H9 (cell line): ENCODE measurements at regions not wholly inside any gene's neighbourhood (a gene's known extent, or its start where the extent isn't known, plus 50 kb on each side); places are given as distances from the start of the nearest gene placed in this dataset.

ENCODE experiments used
- DNase-seq: peaks from one replicate; pipeline ENCODE4 v3.0.0-alpha.2; 2017
- H2AFZ ChIP-seq: one replicate; pipeline ENCODE4 v1.6.1; 2013; ENCODE audit warnings: mild to moderate bottlenecking, low read length, control low read depth, moderate library complexity
- H2AK5ac ChIP-seq: 2 replicates; pipeline ENCODE4 v1.6.1; 2013; ENCODE audit warnings: low read length, control low read depth, mixed read lengths; ENCODE audit not compliant: insufficient read length
- H2BK120ac ChIP-seq: one replicate; pipeline ENCODE4 v1.6.1; 2013; ENCODE audit warnings: low read depth, mild to moderate bottlenecking, low read length, control low read depth, inconsistent platforms; ENCODE audit not compliant: poor library complexity, severe bottlenecking
- H2BK12ac ChIP-seq: 2 replicates; pipeline ENCODE4 v1.6.1; 2013; ENCODE audit warnings: low read length, control low read depth, mixed read lengths, low read depth; ENCODE audit not compliant: insufficient read length
- H2BK15ac ChIP-seq: 2 replicates; pipeline ENCODE4 v1.6.1; 2013; ENCODE audit warnings: low read depth, low read length, control low read depth
- H2BK20ac ChIP-seq: one replicate; pipeline ENCODE4 v1.6.1; 2013; ENCODE audit warnings: low read depth, mild to moderate bottlenecking, low read length, control low read depth, inconsistent platforms; ENCODE audit not compliant: poor library complexity, severe bottlenecking
- H2BK5ac ChIP-seq: 2 replicates; pipeline ENCODE4 v1.6.1; 2013; ENCODE audit warnings: low read length, control low read depth, mixed read lengths; ENCODE audit not compliant: insufficient read length
- H3K14ac ChIP-seq: 2 replicates; pipeline ENCODE4 v1.6.1; 2013; ENCODE audit warnings: low read length, control low read depth; ENCODE audit not compliant: insufficient read depth
- H3K18ac ChIP-seq: 2 replicates; pipeline ENCODE4 v1.6.1; 2013; ENCODE audit warnings: low read depth, mild to moderate bottlenecking, mixed read lengths, low read length, control low read depth; ENCODE audit not compliant: insufficient read length
- H3K23ac ChIP-seq: 2 replicates; pipeline ENCODE4 v1.6.1; 2013; ENCODE audit warnings: low read length, control low read depth, mixed read lengths, low read depth; ENCODE audit not compliant: insufficient read length
- H3K23me2 ChIP-seq: 2 replicates; pipeline ENCODE4 v1.6.1; 2013; ENCODE audit warnings: low read depth, mild to moderate bottlenecking, mixed read lengths, low read length, control low read depth; ENCODE audit not compliant: insufficient read length, poor library complexity, severe bottlenecking
- H3K27ac ChIP-seq: 2 replicates; pipeline ENCODE4 v1.5.1; 2013; ENCODE audit warnings: low read length, control low read depth, mixed read lengths, low read depth; ENCODE audit not compliant: insufficient read length
- H3K27me3 ChIP-seq: 2 replicates; pipeline ENCODE4 v1.6.1; 2013; ENCODE audit warnings: low read length, control low read depth, inconsistent platforms; ENCODE audit not compliant: insufficient read depth
- H3K4ac ChIP-seq: 2 replicates; pipeline ENCODE4 v1.6.1; 2013; ENCODE audit warnings: low read depth, mild to moderate bottlenecking, control low read depth, inconsistent platforms, low read length, moderate library complexity
- H3K4me1 ChIP-seq: 2 replicates; pipeline ENCODE4 v1.6.1; 2013; ENCODE audit warnings: low read length, control low read depth, inconsistent platforms; ENCODE audit not compliant: insufficient read depth
- H3K4me2 ChIP-seq: 2 replicates; pipeline ENCODE4 v1.6.1; 2013; ENCODE audit warnings: low read length, control low read depth, mixed read lengths; ENCODE audit not compliant: insufficient read length, insufficient read depth
- H3K56ac ChIP-seq: 2 replicates; pipeline ENCODE4 v1.6.1; 2013; ENCODE audit warnings: low read depth, mild to moderate bottlenecking, mixed read lengths, low read length, control low read depth; ENCODE audit not compliant: insufficient read length
- H3K79me1 ChIP-seq: 2 replicates; pipeline ENCODE4 v1.6.1; 2013; ENCODE audit warnings: low read depth, mild to moderate bottlenecking, moderate library complexity, low read length, control low read depth, inconsistent platforms; ENCODE audit not compliant: insufficient read depth, poor library complexity, severe bottlenecking
- H3K79me2 ChIP-seq: 2 replicates; pipeline ENCODE4 v1.6.1; 2013; ENCODE audit warnings: low read length, control low read depth, inconsistent platforms; ENCODE audit not compliant: insufficient read depth
- H3K9ac ChIP-seq: 2 replicates; pipeline ENCODE4 v1.6.1; 2013; ENCODE audit warnings: low read length, control low read depth, mixed read lengths; ENCODE audit not compliant: insufficient read length; ENCODE audit errors: extremely low read depth
- H3K9me3 ChIP-seq: one replicate; pipeline ENCODE4 v1.6.1; 2013; ENCODE audit warnings: low read depth, low read length, inconsistent platforms; ENCODE audit not compliant: control insufficient read depth
- H3T11ph ChIP-seq: one replicate; pipeline ENCODE4 v1.6.1; 2013; ENCODE audit warnings: mild to moderate bottlenecking, low read length, control low read depth, inconsistent platforms
- H4K20me1 ChIP-seq: one replicate; pipeline ENCODE4 v1.6.1; 2013; ENCODE audit not compliant: control insufficient read depth, insufficient read length, insufficient read depth
- H4K5ac ChIP-seq: 2 replicates; pipeline ENCODE4 v1.6.1; 2013; ENCODE audit warnings: low read depth, mild to moderate bottlenecking, mixed read lengths, low read length, control low read depth; ENCODE audit not compliant: insufficient read length
- H4K8ac ChIP-seq: replicated peaks from 2 replicates; pipeline ENCODE4 v1.6.1; 2013; ENCODE audit warnings: low read length, control low read depth, mixed read lengths, low read depth; ENCODE audit not compliant: insufficient read length
- H4K91ac ChIP-seq: 2 replicates; pipeline ENCODE4 v1.6.1; 2013; ENCODE audit warnings: low read depth, mild to moderate bottlenecking, moderate library complexity, mixed read lengths, low read length, control low read depth; ENCODE audit not compliant: insufficient read length
- H3K27ac Mint-ChIP-seq, 3 experiments: 2 replicates in 2 of 3; 3 replicates in 1 of 3; pipeline ENCODE4 v1.8.0; 2020 to 2021; ENCODE audit warnings: mixed read lengths in 3 of 3, mild to moderate bottlenecking in 1 of 3, moderate library complexity in 1 of 3
- H3K27me3 Mint-ChIP-seq: 2 replicates; pipeline ENCODE4 v1.8.0; 2021; ENCODE audit warnings: low read depth, mild to moderate bottlenecking, moderate library complexity, mixed read lengths
- H3K36me3 Mint-ChIP-seq, 3 experiments: 2 replicates in 2 of 3; 3 replicates in 1 of 3; pipeline ENCODE4 v1.8.0; 2020 to 2021; ENCODE audit warnings: low read depth in 3 of 3, mixed read lengths in 3 of 3; ENCODE audit not compliant: insufficient read depth in 1 of 3
- H3K4me1 Mint-ChIP-seq, 2 experiments: 2 replicates each; pipeline ENCODE4 v1.8.0; 2020; ENCODE audit warnings: mixed read lengths in 2 of 2
- H3K4me3 Mint-ChIP-seq, 2 experiments: 2 replicates in 1 of 2; 3 replicates in 1 of 2; pipeline ENCODE4 v1.8.0; 2020 to 2021; ENCODE audit warnings: mild to moderate bottlenecking in 2 of 2, mixed read lengths in 2 of 2, moderate library complexity in 1 of 2
- H3K9me3 Mint-ChIP-seq, 2 experiments: 2 replicates in 1 of 2; 3 replicates in 1 of 2; pipeline ENCODE4 v1.8.0; 2020; ENCODE audit warnings: mild to moderate bottlenecking in 2 of 2, mixed read lengths in 2 of 2, moderate library complexity in 1 of 2
- WGBS: extraction: QIAGEN DNeasy Blood & Tissue Kit; methylation state at CpG from one replicate; pipeline ENCODE4 v1.1.7; 2013; ENCODE audit warnings: missing lambda C conversion rate, low lambda C conversion rate, mixed read lengths; ENCODE audit not compliant: insufficient read length; ENCODE audit errors: extremely low coverage; 5-methylcytosine and 5-hydroxymethylcytosine counted together
- TF ChIP-seq, protein P1 (sequence below): fragments of 200-600 bp; sonication (generic); conservative IDR thresholded peaks from 3 replicates; pipeline ENCODE4 v1.8.0; 2021; ENCODE audit warnings: antibody characterized with exemption, mild to moderate bottlenecking

- Mint-ChIP-seq H3K27me3 (no peaks in the 10 kb centered on the region; the same call in 1 of the 2 replicates), H3K27ac (no peak overlapping the region), H3K9me3 (no peaks in the 10 kb centered on the region), H3K4me3 (no peak overlapping the region), H3K36me3 (no peaks in the 10 kb centered on the region), H3K4me1 (peaks cover 7 to 19% of the 10 kb centered on the region in 2 experiments)
- H4K8ac ChIP-seq: no peak overlapping the region
- no peaks in the 10 kb centered on the region for H3K27me3 ChIP-seq
- no peaks in the 10 kb centered on the region for H3K9me3 ChIP-seq
- no peaks in the 10 kb centered on the region for H3K79me1 ChIP-seq
- H3K23me2 ChIP-seq: no peaks in the 10 kb centered on the region
- no peak overlapping the region for H3K9ac ChIP-seq
- H2AFZ ChIP-seq: no peak overlapping the region
- no peak overlapping the region for H2BK15ac ChIP-seq
- H3K4me2 ChIP-seq: no peak overlapping the region
- no peak overlapping the region for H2BK20ac ChIP-seq
- H3K4me1 ChIP-seq: no peaks in the 10 kb centered on the region
- no peak overlapping the region for H3K23ac ChIP-seq
- H3T11ph ChIP-seq: no peak overlapping the region
- H3K79me2 ChIP-seq: no peaks in the 10 kb centered on the region
- H3K18ac ChIP-seq: no peak overlapping the region
- WGBS: no CpG with 5 or more reads among the region's 5 CpGs
- TF ChIP-seq, protein P1, sequence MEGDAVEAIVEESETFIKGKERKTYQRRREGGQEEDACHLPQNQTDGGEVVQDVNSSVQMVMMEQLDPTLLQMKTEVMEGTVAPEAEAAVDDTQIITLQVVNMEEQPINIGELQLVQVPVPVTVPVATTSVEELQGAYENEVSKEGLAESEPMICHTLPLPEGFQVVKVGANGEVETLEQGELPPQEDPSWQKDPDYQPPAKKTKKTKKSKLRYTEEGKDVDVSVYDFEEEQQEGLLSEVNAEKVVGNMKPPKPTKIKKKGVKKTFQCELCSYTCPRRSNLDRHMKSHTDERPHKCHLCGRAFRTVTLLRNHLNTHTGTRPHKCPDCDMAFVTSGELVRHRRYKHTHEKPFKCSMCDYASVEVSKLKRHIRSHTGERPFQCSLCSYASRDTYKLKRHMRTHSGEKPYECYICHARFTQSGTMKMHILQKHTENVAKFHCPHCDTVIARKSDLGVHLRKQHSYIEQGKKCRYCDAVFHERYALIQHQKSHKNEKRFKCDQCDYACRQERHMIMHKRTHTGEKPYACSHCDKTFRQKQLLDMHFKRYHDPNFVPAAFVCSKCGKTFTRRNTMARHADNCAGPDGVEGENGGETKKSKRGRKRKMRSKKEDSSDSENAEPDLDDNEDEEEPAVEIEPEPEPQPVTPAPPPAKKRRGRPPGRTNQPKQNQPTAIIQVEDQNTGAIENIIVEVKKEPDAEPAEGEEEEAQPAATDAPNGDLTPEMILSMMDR: no peak
- H3K4ac ChIP-seq: no peak overlapping the region
- H3K56ac ChIP-seq: no peak overlapping the region
- no peak for DNase-seq
- no peak overlapping the region for H4K5ac ChIP-seq
- no peak overlapping the region for H3K14ac ChIP-seq
- H4K20me1 ChIP-seq: no peaks in the 10 kb centered on the region
- no peak overlapping the region for H2AK5ac ChIP-seq
- no peak overlapping the region for H2BK5ac ChIP-seq
- H2BK120ac ChIP-seq: no peak overlapping the region
- H2BK12ac ChIP-seq: no peak overlapping the region
- H3K27ac ChIP-seq: no peak overlapping the region
- H4K91ac ChIP-seq: no peak overlapping the region
These were observed 137.8 kb downstream of the UTP18 start for GRCh38 chr17:51398128-51398525.
